Adipocyte (in vitro differentiated cells): ENCODE measurements at regions not wholly inside any gene's neighbourhood (a gene's known extent, or its start where the extent isn't known, plus 50 kb on each side); places are given as distances from the start of the nearest gene placed in this dataset.

ENCODE experiments used
- DNase-seq: peaks from one replicate; pipeline ENCODE4 v3.0.0-alpha.2; 2015; ENCODE audit warnings: low read depth
- H3K27me3 ChIP-seq: replicated peaks from 2 replicates; pipeline ENCODE4 v1.7.0; 2013; ENCODE audit warnings: mild to moderate bottlenecking, low read length, moderate library complexity; ENCODE audit not compliant: control insufficient read depth, insufficient read depth
- H3K36me3 ChIP-seq: 2 replicates; pipeline ENCODE4 v1.7.0; 2013; ENCODE audit warnings: low read length, mild to moderate bottlenecking, moderate library complexity; ENCODE audit not compliant: control insufficient read depth, insufficient read depth, severe bottlenecking
- H3K4me1 ChIP-seq: 2 replicates; pipeline ENCODE4 v1.7.0; 2013; ENCODE audit warnings: mild to moderate bottlenecking, low read length, moderate library complexity; ENCODE audit not compliant: control insufficient read depth, insufficient read depth
- H3K4me3 ChIP-seq: 2 replicates; pipeline ENCODE4 v1.7.0; 2013; ENCODE audit warnings: mild to moderate bottlenecking, low read length, moderate library complexity
- H3K9ac ChIP-seq: 2 replicates; pipeline ENCODE4 v1.7.0; 2013; ENCODE audit warnings: mild to moderate bottlenecking, low read length, moderate library complexity
- H3K9me3 ChIP-seq: 2 replicates; pipeline ENCODE4 v1.7.0; 2013; ENCODE audit warnings: mild to moderate bottlenecking, low read length, moderate library complexity; ENCODE audit not compliant: control insufficient read depth

DNA sequence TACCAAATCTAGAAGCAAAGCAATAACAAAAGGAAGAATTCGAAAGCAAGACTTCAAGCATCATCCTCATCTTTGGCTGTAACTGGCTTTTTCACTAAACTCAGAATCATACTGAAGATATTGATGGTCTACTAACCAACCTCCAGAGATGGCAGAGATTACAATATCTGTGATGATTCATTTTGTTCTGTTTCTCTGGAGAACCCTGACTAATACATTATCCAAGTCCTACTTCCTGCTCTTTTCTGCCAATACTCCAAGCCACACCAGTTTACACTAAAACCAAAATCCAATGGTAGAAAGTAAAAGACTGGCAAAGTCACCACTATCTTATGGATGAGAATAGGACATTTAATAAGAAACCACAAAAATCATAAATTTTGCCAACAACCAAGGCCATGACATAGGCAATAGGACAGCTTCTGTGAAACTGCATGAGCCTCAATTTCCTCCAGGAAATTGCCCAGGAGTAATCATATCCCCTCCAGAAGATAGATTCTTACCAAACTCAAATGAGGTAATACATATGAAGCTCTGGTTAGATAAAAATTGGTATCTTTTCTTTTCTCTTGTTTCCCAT, 159.8 kb downstream of the METTL4 start:
- no peaks in the 10 kb centered on the region for H3K36me3 ChIP-seq
- no peak overlapping the region for H3K4me3 ChIP-seq
- peaks cover 13% of the 10 kb centered on the region for H3K4me1 ChIP-seq
- peak; percentile 34 for DNase-seq
- no peak overlapping the region for H3K9ac ChIP-seq
- H3K27me3 ChIP-seq = no peaks in the 10 kb centered on the region
- H3K9me3 ChIP-seq = no peaks in the 10 kb centered on the region

DNA sequence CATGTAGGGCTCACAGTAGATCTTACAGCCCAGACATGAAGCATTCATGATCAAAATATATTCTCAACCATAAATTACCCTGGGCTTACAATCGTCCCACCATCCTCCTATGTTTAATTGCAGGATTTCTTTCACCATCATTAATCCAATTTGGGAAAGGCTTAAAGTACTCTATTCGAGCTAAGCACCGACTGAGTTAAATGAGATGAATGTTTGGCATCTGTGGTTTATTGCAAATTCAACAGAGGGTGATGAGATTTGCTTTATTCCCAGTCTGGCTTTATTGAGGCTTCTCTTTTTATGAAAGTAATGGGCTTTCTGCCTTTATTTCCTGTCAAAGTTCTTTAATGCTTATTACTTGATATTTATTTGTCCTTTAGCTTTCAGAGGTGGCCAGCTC, 159.0 kb downstream of the METTL4 start:
- Histone ChIP-seq H3K27me3 (no peaks in the 10 kb centered on the region), H3K36me3 (no peaks in the 10 kb centered on the region), H3K9ac (no peak overlapping the region), H3K9me3 (no peaks in the 10 kb centered on the region), H3K4me1 (peaks cover 8% of the 10 kb centered on the region), H3K4me3 (no peak overlapping the region)
- no peak for DNase-seq

GRCh38 chr18:2412996-2413751, 158.1 kb downstream of the METTL4 start:
- no peaks in the 10 kb centered on the region for H3K9me3 ChIP-seq
- peaks cover 8% of the 10 kb centered on the region for H3K4me1 ChIP-seq
- H3K36me3 ChIP-seq = no peaks in the 10 kb centered on the region
- no peak overlapping the region for H3K9ac ChIP-seq
- DNase-seq = no peak
- H3K4me3 ChIP-seq = no peak overlapping the region
- H3K27me3 ChIP-seq = no peaks in the 10 kb centered on the region

GRCh38 chr18:2414235-2414634, 157.1 kb downstream of the METTL4 start:
- H3K9ac ChIP-seq = no peak overlapping the region
- H3K9me3 ChIP-seq = no peaks in the 10 kb centered on the region
- H3K4me1 ChIP-seq = peaks cover 8% of the 10 kb centered on the region
- H3K36me3 ChIP-seq = no peaks in the 10 kb centered on the region
- H3K27me3 ChIP-seq = no peaks in the 10 kb centered on the region
- DNase-seq = no peak
- H3K4me3 ChIP-seq = no peak overlapping the region

- peaks cover 8% of the 10 kb centered on the region for H3K4me1 ChIP-seq
- no peaks in the 10 kb centered on the region for H3K9me3 ChIP-seq
- H3K27me3 ChIP-seq = no peaks in the 10 kb centered on the region
- H3K9ac ChIP-seq = no peak overlapping the region
- no peak overlapping the region for H3K4me3 ChIP-seq
- no peaks in the 10 kb centered on the region for H3K36me3 ChIP-seq
- DNase-seq = no peak
These were observed 155.6 kb downstream of the METTL4 start for GRCh38 chr18:2415656-2416055.

- H3K4me3 ChIP-seq = peak overlapping the region; percentile 18
- no peaks in the 10 kb centered on the region for H3K4me1 ChIP-seq
- H3K27me3 ChIP-seq = no peaks in the 10 kb centered on the region
- DNase-seq = no peak
- no peak overlapping the region for H3K9ac ChIP-seq
- no peaks in the 10 kb centered on the region for H3K36me3 ChIP-seq
- no peaks in the 10 kb centered on the region for H3K9me3 ChIP-seq
These were observed 153.3 kb downstream of the METTL4 start for GRCh38 chr18:2417861-2418610.

- Histone ChIP-seq H3K9me3 (no peaks in the 10 kb centered on the region), H3K36me3 (no peaks in the 10 kb centered on the region), H3K9ac (no peak overlapping the region), H3K27me3 (no peaks in the 10 kb centered on the region), H3K4me3 (no peak overlapping the region), H3K4me1 (no peaks in the 10 kb centered on the region)
- no peak for DNase-seq
These were observed 150.9 kb downstream of the METTL4 start for GRCh38 chr18:2420367-2420766.

GRCh38 chr18:2423761-2424160, 147.5 kb downstream of the METTL4 start:
- H3K9ac ChIP-seq = no peak overlapping the region
- no peaks in the 10 kb centered on the region for H3K27me3 ChIP-seq
- no peak overlapping the region for H3K4me3 ChIP-seq
- no peaks in the 10 kb centered on the region for H3K4me1 ChIP-seq
- no peaks in the 10 kb centered on the region for H3K36me3 ChIP-seq
- no peak for DNase-seq
- H3K9me3 ChIP-seq = no peaks in the 10 kb centered on the region

GRCh38 chr18:2424420-2424819, 146.9 kb downstream of the METTL4 start:
- no peak overlapping the region for H3K4me3 ChIP-seq
- DNase-seq = no peak
- no peaks in the 10 kb centered on the region for H3K9me3 ChIP-seq
- no peaks in the 10 kb centered on the region for H3K36me3 ChIP-seq
- H3K27me3 ChIP-seq = no peaks in the 10 kb centered on the region
- no peak overlapping the region for H3K9ac ChIP-seq
- no peaks in the 10 kb centered on the region for H3K4me1 ChIP-seq

DNA sequence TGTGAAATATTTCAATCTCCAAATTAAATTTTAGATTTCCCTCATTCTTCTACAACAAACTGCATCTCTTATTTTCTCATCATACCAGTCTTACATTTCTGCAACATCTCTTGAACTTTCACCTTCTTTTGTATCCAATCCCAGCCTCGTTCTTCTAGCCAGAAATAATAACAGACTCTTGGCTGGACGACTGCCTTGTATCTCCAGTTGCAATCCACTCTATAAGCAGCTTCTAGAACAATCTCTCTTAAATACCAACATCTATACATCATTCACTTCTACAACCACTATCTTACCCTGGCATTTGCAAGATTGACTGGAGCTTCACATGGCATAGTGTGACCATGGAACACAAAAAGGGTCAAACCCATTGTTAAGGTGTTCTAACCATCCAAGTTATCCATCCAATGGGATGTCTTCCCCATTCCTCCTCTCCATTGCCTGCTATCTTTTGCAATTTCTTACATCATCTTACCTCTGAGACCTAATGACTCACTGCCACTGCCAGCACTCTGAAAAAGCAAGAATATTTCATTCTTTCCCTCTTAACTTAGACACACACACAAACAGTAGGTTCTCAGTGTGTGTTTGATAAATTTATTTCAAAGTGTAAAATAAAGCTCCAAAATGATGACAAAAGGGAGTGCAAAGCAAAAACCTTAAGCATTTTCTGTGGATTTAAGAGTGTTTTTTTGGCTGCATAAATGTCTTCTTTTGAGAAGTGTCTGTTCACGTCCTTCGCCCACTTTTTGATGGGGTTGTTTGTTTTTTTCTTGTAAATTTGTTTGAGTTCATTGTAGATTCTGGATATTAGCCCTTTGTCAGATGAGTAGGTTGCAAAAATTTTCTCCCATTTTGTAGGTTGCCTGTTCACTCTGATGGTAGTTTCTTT, 145.6 kb downstream of the METTL4 start:
- DNase-seq = peak; percentile 24
- H3K9ac ChIP-seq = no peak overlapping the region

DNA sequence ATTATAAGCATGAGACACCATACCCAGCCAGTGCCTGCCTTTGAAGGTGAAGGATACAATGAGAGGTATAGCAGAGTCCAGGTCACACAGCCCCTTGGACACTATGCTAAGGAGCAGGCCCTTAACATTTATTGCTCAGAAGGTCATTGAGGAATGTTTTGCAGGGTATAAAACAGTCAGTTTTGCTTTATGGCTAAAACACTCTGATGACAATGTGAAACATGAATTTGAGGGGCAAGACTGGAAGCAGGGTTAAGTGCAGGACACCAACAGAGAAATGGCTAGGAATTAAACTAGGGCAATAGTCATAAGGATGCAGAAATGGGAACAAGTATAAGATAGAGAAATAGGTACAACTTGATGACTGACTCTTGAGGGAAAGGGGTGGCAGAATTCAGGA, 141.1 kb downstream of the METTL4 start:
- H3K36me3 ChIP-seq = no peaks in the 10 kb centered on the region
- no peak overlapping the region for H3K9ac ChIP-seq
- no peaks in the 10 kb centered on the region for H3K4me1 ChIP-seq
- no peaks in the 10 kb centered on the region for H3K27me3 ChIP-seq
- no peak overlapping the region for H3K4me3 ChIP-seq
- H3K9me3 ChIP-seq = peaks cover 3% of the 10 kb centered on the region
- DNase-seq = no peak

More for the DNA sequence above, 145.6 kb downstream of the METTL4 start:
- Histone ChIP-seq H3K4me3 (no peak overlapping the region), H3K9me3 (peaks cover 3% of the 10 kb centered on the region), H3K36me3 (no peaks in the 10 kb centered on the region), H3K4me1 (no peaks in the 10 kb centered on the region), H3K27me3 (no peaks in the 10 kb centered on the region)
